PFSK-1 (cell line): ENCODE measurements at regions not wholly inside any gene's neighbourhood (a gene's known extent, or its start where the extent isn't known, plus 50 kb on each side); places are given as distances from the start of the nearest gene placed in this dataset.

Experiments
- FOXP2 ChIP-seq: optimal IDR thresholded peaks from 2 replicates; pipeline ENCODE3; 2011; ENCODE audit warnings: borderline replicate concordance, control low read depth, inconsistent platforms; ENCODE audit not compliant: insufficient read depth; ENCODE audit errors: extremely low read length, extremely low read depth
- POLR2AphosphoS5 ChIP-seq: IDR thresholded peaks from 2 replicates; pipeline ENCODE4 v1.6.1; 2012; ENCODE audit warnings: low read depth, mild to moderate bottlenecking, control low read depth, low read length, moderate library complexity
- SIN3A ChIP-seq: IDR thresholded peaks from 2 replicates; pipeline ENCODE4 v1.6.1; 2012; ENCODE audit warnings: mild to moderate bottlenecking, low read length, moderate library complexity, borderline replicate concordance; ENCODE audit not compliant: insufficient read depth
- TAF1 ChIP-seq: IDR thresholded peaks from 2 replicates; pipeline ENCODE4 v1.6.1; 2012; ENCODE audit warnings: low read length, control low read depth, borderline replicate concordance; ENCODE audit not compliant: insufficient read depth
- TF ChIP-seq, protein P1 (sequence below), 2 experiments: IDR thresholded peaks; 2 replicates each; pipeline versions ENCODE4 v1.6.1 to v1.8.0; 2011 to 2012; ENCODE audit warnings: low read depth in 2 of 2, low read length in 2 of 2, control low read depth in 1 of 2, inconsistent platforms in 1 of 2, mild to moderate bottlenecking in 1 of 2, moderate library complexity in 1 of 2; ENCODE audit not compliant: insufficient read depth in 1 of 2

DNA sequence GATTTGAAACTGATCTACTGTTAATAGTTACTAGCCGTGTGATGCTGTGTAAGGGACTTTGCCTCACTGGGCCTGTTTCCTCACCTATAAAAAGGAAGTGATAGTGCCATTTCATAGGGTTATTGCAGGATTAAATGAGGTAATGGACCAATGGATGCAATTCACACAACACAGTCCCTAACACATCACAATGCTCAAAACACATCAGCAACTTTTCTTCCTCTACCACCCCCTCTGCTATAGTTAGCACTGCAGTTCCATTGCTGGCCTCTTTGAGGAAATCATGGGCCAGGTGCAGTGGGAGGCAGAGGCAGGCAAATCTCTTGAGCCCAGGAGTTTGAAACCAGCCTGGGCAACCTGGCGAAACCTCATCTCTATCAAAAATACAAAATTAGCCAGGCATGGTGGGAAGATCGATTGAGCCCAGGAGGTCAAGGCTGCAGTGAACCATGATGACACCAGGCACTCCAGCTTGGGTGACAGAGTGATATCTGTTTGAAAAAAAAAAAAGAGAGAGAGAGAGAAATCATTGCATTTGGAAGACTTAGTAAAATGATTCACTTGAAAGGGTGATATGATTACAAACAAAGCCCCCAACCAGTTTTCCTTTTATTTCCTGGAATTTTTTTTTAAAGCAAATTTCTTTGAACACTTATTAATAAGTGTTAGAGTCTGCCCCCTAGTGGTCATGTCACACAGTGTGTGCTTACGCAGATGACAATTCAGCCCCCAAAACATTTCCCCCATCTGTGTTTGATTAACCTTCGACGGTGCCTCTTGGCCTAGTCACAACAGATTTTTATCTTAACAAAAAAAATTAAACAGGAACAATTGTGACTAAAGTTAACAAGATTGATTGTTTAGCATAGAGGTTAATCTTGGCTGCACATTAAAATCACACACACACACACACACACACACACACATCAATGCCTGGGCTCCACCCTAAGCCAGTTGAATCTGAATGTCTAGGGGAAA lies 88.6 kb upstream of the BCL11A start:
- no peak for TF ChIP-seq SIN3A
- TF ChIP-seq FOXP2 = no peak
- TF ChIP-seq, protein P1, sequence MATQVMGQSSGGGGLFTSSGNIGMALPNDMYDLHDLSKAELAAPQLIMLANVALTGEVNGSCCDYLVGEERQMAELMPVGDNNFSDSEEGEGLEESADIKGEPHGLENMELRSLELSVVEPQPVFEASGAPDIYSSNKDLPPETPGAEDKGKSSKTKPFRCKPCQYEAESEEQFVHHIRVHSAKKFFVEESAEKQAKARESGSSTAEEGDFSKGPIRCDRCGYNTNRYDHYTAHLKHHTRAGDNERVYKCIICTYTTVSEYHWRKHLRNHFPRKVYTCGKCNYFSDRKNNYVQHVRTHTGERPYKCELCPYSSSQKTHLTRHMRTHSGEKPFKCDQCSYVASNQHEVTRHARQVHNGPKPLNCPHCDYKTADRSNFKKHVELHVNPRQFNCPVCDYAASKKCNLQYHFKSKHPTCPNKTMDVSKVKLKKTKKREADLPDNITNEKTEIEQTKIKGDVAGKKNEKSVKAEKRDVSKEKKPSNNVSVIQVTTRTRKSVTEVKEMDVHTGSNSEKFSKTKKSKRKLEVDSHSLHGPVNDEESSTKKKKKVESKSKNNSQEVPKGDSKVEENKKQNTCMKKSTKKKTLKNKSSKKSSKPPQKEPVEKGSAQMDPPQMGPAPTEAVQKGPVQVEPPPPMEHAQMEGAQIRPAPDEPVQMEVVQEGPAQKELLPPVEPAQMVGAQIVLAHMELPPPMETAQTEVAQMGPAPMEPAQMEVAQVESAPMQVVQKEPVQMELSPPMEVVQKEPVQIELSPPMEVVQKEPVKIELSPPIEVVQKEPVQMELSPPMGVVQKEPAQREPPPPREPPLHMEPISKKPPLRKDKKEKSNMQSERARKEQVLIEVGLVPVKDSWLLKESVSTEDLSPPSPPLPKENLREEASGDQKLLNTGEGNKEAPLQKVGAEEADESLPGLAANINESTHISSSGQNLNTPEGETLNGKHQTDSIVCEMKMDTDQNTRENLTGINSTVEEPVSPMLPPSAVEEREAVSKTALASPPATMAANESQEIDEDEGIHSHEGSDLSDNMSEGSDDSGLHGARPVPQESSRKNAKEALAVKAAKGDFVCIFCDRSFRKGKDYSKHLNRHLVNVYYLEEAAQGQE (IDR thresholded peaks at IDR 0.05; ENCODE audit: insufficient read depth in 1 of 2, low read depth in 2 of 2, low read length in 2 of 2) = no peak
- no peak for TF ChIP-seq TAF1
- TF ChIP-seq POLR2AphosphoS5 = no peak

DNA sequence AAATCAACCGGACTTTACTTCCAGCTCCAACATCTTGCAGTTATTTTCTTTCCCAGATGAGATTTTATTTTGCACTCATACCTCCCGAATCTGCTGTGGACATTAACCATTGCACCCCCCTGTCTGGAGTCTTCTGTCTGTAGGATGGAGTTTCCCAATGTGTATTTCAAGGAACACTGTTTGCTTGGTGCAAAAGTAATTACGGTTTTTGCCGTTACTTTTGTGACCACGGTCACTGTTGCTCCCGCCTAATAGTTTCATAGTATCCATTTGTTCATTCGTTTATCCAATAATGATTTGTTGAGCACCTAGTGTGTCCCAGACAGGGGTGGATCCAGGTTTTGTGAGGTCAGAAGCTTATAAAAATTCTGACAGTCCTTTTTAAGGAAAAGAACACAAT lies 90.3 kb upstream of the BCL11A start:
- TF ChIP-seq SIN3A = no peak
- TF ChIP-seq, protein P1 (IDR thresholded peaks at IDR 0.05; ENCODE audit: insufficient read depth in 1 of 2, low read depth in 2 of 2, low read length in 2 of 2) = no peak
- TF ChIP-seq TAF1 = no peak
- TF ChIP-seq POLR2AphosphoS5 = no peak
- TF ChIP-seq FOXP2 = no peak

DNA sequence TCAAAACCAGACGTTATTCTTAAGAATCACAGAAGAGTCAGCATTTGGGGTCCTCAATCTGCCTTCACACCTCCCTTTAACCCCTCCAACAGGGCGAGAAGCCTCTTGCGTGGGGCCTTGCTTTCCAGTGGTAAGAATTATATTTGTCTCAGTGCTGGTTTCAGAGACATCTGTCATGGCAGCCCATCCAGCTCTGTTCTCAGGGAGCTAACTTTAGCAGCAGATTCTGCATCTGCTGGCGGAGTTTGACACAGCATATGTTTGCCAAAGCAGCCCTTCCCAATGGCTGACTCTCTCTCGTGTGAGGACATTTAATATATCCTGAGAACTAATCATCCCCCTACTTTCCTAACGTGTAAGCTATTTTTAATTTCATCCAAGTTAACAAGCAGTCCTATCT lies 91.5 kb upstream of the BCL11A start:
- TF ChIP-seq, protein P1 (IDR thresholded peaks at IDR 0.05; ENCODE audit: insufficient read depth in 1 of 2, low read depth in 2 of 2, low read length in 2 of 2) = no peak
- TF ChIP-seq POLR2AphosphoS5 = no peak
- no peak for TF ChIP-seq TAF1
- no peak for TF ChIP-seq FOXP2
- no peak for TF ChIP-seq SIN3A

DNA sequence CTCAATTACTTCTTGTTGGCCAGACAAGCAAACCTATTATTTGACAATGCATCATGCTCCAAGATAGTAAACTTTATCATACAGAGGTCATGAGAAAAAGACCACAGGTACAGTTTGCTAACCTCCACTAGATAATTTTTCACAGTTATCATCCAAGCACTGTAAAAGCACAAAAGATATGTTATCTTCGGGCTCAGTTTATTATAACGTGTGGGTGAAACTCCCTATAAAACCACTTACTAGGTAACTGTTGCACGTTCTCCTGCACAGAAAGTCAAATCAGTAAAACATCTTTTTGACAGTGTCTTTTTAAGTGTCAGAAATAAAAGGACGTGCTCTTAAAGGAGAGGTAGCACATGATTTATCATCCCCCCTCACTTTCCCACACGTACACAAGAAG lies 94.7 kb upstream of the BCL11A start:
- TF ChIP-seq TAF1 (no peak), SIN3A (no peak), FOXP2 (no peak), POLR2AphosphoS5 (no peak)
- TF ChIP-seq, protein P1 (IDR thresholded peaks at IDR 0.05; ENCODE audit: insufficient read depth in 1 of 2, low read depth in 2 of 2, low read length in 2 of 2) = no peak

DNA sequence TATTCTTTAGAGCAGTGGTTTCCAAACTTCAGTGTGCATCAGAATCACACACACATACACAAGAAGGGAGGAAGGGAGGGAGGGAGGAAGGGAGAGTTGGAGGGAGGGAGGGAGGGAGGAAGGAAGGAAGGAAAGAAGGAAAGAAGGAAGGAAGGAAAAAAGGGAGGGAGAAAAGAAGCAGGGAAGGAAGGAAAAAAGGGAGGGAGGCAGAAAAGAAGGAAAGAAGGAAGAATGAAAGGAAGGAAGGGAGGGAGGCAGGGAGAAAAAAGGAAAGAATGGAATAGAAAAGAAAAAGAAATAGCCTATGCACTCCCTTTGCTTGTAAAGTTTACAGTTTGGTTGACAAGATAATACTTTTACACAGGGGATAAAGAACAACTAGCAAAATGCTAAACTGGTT lies 96.3 kb upstream of the BCL11A start:
- TF ChIP-seq, protein P1 (IDR thresholded peaks at IDR 0.05; ENCODE audit: insufficient read depth in 1 of 2, low read depth in 2 of 2, low read length in 2 of 2) = no peak
- no peak for TF ChIP-seq POLR2AphosphoS5
- no peak for TF ChIP-seq TAF1
- no peak for TF ChIP-seq FOXP2
- no peak for TF ChIP-seq SIN3A
